Gastroesophageal sphincter (tissue), 3 donors: ENCODE measurements at regions not wholly inside any gene's neighbourhood (a gene's known extent, or its start where the extent isn't known, plus 50 kb on each side); places are given as distances from the start of the nearest gene placed in this dataset.
"Not testable (repeated sequence)": the region's sequence is repeated elsewhere in the genome, so short reads cannot be mapped to it uniquely, and the experiment has no call there.

Experiments
- EP300 ChIP-seq: sonication (generic); formaldehyde crosslinking; IDR thresholded peaks from one replicate; pipeline ENCODE4 v1.6.1; 2017; ENCODE audit warnings: antibody characterized with exemption, mild to moderate bottlenecking
- POLR2A ChIP-seq, 2 donors: fragments of 450-650 bp; IDR thresholded peaks; one replicate each; pipeline ENCODE4 v1.6.1; 2017; ENCODE audit warnings: antibody characterized with exemption in 2 of 2, mild to moderate bottlenecking in 2 of 2, moderate library complexity in 1 of 2
- POLR2AphosphoS5 ChIP-seq: sonication (generic); formaldehyde crosslinking; IDR thresholded peaks from one replicate; pipeline ENCODE4 v1.6.1; 2017; ENCODE audit warnings: antibody characterized with exemption
- TF ChIP-seq, protein P1 (sequence below), 4 experiments: fragments of 200-600 bp in 2 of 4; fragments of 450-650 bp in 2 of 4; sonication (generic) in 1 of 4; IDR thresholded peaks; one replicate each; pipeline ENCODE4 v1.5.1; 2017 to 2019; ENCODE audit warnings: antibody characterized with exemption in 4 of 4, mild to moderate bottlenecking in 2 of 4, moderate library complexity in 2 of 4

DNA sequence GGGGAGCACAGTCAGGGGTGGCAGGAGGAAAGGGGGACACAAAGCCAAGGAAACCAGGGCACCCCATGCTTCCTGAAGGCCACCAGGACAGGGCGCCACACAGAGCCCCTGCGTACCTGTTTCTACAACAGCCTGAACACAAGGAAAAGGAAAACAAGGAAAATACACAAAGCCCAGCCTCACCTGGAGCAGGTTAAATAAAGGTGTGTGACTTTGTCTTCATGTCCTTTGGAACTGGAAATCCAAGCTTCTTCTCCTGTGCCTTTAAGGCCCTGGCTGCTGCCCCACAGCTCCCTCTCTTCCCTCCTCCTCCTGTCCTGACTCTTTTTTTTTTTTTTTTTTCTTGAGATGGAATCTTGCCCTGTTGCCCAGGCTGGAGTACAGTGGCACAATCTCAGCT, 70.0 kb downstream of the ART5 start:
- TF ChIP-seq POLR2A (IDR thresholded peaks at IDR 0.05); EP300; POLR2AphosphoS5: not testable (repeated sequence)
- TF ChIP-seq, protein P1, sequence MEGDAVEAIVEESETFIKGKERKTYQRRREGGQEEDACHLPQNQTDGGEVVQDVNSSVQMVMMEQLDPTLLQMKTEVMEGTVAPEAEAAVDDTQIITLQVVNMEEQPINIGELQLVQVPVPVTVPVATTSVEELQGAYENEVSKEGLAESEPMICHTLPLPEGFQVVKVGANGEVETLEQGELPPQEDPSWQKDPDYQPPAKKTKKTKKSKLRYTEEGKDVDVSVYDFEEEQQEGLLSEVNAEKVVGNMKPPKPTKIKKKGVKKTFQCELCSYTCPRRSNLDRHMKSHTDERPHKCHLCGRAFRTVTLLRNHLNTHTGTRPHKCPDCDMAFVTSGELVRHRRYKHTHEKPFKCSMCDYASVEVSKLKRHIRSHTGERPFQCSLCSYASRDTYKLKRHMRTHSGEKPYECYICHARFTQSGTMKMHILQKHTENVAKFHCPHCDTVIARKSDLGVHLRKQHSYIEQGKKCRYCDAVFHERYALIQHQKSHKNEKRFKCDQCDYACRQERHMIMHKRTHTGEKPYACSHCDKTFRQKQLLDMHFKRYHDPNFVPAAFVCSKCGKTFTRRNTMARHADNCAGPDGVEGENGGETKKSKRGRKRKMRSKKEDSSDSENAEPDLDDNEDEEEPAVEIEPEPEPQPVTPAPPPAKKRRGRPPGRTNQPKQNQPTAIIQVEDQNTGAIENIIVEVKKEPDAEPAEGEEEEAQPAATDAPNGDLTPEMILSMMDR (IDR thresholded peaks at IDR 0.05) = not testable (repeated sequence)
